ENCODE measurements at regions not wholly inside any gene's neighbourhood (a gene's known extent, or its start where the extent isn't known, plus 50 kb on each side); places are given as distances from the start of the nearest gene placed in this dataset.

DNA sequence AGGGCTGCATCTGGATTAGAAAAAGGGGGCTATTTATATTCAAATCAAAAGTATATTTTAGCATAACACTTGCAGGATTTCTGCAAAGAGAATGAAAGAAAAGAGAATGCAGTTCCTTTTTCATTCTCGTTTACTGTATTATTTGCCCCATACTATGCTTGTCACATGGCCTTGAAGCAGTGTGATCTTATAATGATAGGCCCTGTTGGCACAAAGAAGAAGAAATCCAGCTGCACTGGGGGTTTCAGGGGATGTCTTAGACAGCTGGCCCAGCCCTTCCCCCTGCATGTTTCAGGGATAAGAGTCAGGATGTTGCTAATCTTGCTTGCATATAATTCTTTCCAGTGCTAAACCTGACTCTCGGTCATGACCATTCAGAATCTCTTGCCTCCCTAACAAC, 369.5 kb downstream of the SEC16B start:
- TF ChIP-seq, protein P1, sequence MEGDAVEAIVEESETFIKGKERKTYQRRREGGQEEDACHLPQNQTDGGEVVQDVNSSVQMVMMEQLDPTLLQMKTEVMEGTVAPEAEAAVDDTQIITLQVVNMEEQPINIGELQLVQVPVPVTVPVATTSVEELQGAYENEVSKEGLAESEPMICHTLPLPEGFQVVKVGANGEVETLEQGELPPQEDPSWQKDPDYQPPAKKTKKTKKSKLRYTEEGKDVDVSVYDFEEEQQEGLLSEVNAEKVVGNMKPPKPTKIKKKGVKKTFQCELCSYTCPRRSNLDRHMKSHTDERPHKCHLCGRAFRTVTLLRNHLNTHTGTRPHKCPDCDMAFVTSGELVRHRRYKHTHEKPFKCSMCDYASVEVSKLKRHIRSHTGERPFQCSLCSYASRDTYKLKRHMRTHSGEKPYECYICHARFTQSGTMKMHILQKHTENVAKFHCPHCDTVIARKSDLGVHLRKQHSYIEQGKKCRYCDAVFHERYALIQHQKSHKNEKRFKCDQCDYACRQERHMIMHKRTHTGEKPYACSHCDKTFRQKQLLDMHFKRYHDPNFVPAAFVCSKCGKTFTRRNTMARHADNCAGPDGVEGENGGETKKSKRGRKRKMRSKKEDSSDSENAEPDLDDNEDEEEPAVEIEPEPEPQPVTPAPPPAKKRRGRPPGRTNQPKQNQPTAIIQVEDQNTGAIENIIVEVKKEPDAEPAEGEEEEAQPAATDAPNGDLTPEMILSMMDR (IDR thresholded peaks at IDR 0.05), result no peak
- TF ChIP-seq POLR2A (IDR thresholded peaks at IDR 0.05), result no peak
